Thymus (tissue), 11 donors: ENCODE measurements at regions not wholly inside any gene's neighbourhood (a gene's known extent, or its start where the extent isn't known, plus 50 kb on each side); places are given as distances from the start of the nearest gene placed in this dataset.

Experiments
- DNase-seq, 9 donors: peaks; one replicate each; pipeline ENCODE4 v3.0.0-alpha.2; 2013; ENCODE audit warnings: low spot score in 9 of 9, low read depth in 6 of 9, missing footprints in 1 of 9
- H3K27ac ChIP-seq, 2 donors: one replicate each; pipeline ENCODE4 v1.5.1; 2013; ENCODE audit warnings: control low read depth in 1 of 2, low read depth in 1 of 2, low read length in 1 of 2, mild to moderate bottlenecking in 1 of 2, moderate library complexity in 1 of 2
- H3K27me3 ChIP-seq, 2 donors: one replicate each; pipeline ENCODE4 v1.5.1; 2013; ENCODE audit warnings: low read length in 1 of 2; ENCODE audit not compliant: control insufficient read depth in 2 of 2, insufficient read depth in 1 of 2
- H3K36me3 ChIP-seq, 2 donors: one replicate each; pipeline ENCODE4 v1.5.1; 2013; ENCODE audit warnings: low read length in 1 of 2, mild to moderate bottlenecking in 1 of 2, moderate library complexity in 1 of 2; ENCODE audit not compliant: control insufficient read depth in 2 of 2, insufficient read depth in 2 of 2
- H3K4me1 ChIP-seq, 2 donors: one replicate each; pipeline ENCODE4 v1.5.1; 2013; ENCODE audit warnings: low read length in 2 of 2; ENCODE audit not compliant: control insufficient read depth in 2 of 2, insufficient read depth in 2 of 2
- H3K4me3 ChIP-seq, 2 donors: one replicate each; pipeline ENCODE4 v1.5.1; 2013; ENCODE audit warnings: low read length in 2 of 2, control low read depth in 1 of 2, mild to moderate bottlenecking in 1 of 2
- H3K9me3 ChIP-seq, 2 donors: one replicate each; pipeline ENCODE4 v1.5.1; 2013; ENCODE audit warnings: low read length in 1 of 2, mild to moderate bottlenecking in 1 of 2; ENCODE audit not compliant: control insufficient read depth in 2 of 2, insufficient read depth in 1 of 2
- WGBS: extraction: QIAGEN DNeasy Blood & Tissue Kit; methylation state at CpG from one replicate; pipeline ENCODE4 v1.1.7; 2013; 5-methylcytosine and 5-hydroxymethylcytosine counted together
- donor health status: healthy.

DNA sequence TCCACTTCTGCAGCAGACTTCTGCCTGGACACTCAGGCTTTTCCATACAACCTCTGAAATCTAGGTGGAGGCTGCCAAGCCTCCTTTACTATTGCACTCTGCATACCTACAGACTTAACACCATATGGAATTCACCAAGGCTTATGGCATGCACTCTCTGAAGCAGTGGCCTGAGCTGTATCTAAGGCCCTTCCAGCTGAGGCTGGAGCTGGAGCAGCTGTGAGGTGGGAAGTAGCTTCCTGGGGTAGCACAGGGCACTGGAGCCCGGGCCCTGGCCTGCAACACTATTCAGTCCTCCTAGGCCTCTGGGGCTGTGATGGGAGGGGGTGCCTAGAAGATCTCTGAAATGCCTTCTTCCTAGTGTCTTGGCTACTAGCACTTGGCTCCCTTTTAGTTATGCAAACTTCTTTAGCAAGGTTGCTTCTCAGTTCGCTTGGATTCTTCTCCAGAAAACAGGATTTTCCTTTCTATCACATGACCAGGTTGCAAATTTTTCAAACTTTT lies 186.6 kb upstream of the RORA start:
- Histone ChIP-seq H3K36me3 (no peaks in the 10 kb centered on the region), H3K4me3 (no peak overlapping the region), H3K27ac (no peak overlapping the region), H3K9me3 (no peaks in the 10 kb centered on the region), H3K27me3 (no peaks in the 10 kb centered on the region), H3K4me1 (no peaks in the 10 kb centered on the region)
- DNase-seq = no peak
- WGBS = 88% methylated on average over 2 of the region's 2 CpGs

DNA sequence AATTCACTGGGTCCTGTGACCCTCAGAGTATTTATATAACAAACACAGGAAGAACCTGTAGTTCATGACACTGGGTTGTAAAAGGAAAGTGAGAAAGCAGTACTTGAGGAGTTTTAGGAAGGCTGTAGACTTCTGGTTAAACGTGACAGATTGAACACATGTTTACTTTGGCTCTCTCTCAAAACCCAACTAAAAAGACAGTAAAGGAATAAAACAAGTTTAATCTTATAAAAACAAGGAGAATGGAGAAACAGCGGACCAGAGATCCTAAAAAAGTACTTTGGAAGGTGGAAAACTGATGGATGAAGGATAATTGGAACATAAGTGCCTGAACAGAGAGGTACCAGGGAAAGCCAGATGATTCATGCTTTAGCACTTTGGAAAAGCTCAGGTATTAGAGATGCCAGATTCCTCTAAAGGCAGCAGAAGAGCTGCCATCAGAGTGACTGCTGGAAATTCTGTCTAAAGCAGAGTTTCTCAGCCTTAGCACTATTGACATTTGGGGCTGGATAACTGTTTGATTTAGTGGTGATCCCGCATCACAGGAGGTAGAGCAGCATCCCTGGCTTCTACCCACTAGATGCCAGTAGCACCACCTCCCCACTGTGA lies 182.9 kb upstream of the RORA start:
- 51% methylated on average over 3 of the region's 3 CpGs for WGBS
- H3K4me3 ChIP-seq = no peak overlapping the region

GRCh38 chr15:61410662-61411061 lies 181.6 kb upstream of the RORA start:
- Histone ChIP-seq H3K27me3 (no peaks in the 10 kb centered on the region), H3K4me1 (no peaks in the 10 kb centered on the region), H3K9me3 (no peaks in the 10 kb centered on the region), H3K36me3 (no peaks in the 10 kb centered on the region), H3K27ac (no peak overlapping the region), H3K4me3 (no peak overlapping the region)
- DNase-seq = no peak
- 90% methylated on average over 2 of the region's 2 CpGs for WGBS

More for the DNA sequence above, 182.9 kb upstream of the RORA start:
- Histone ChIP-seq H3K4me1 (no peaks in the 10 kb centered on the region), H3K36me3 (no peaks in the 10 kb centered on the region), H3K27me3 (no peaks in the 10 kb centered on the region), H3K27ac (no peak overlapping the region), H3K9me3 (no peaks in the 10 kb centered on the region)
- DNase-seq = no peak

GRCh38 chr15:61404567-61404966 lies 175.5 kb upstream of the RORA start:
- Histone ChIP-seq H3K4me3 (no peak overlapping the region), H3K27me3 (no peaks in the 10 kb centered on the region), H3K4me1 (no peaks in the 10 kb centered on the region), H3K36me3 (no peaks in the 10 kb centered on the region), H3K9me3 (no peaks in the 10 kb centered on the region), H3K27ac (no peak overlapping the region)
- no peak for DNase-seq
- 89% methylated on average over 2 of the region's 2 CpGs for WGBS

- H3K9me3 ChIP-seq = no peaks in the 10 kb centered on the region
- no peaks in the 10 kb centered on the region for H3K4me1 ChIP-seq
- H3K27me3 ChIP-seq = no peaks in the 10 kb centered on the region
- H3K27ac ChIP-seq = no peak overlapping the region
- no peaks in the 10 kb centered on the region for H3K36me3 ChIP-seq
- DNase-seq = no peak
- 94% methylated on average over 6 of the region's 6 CpGs for WGBS
- H3K4me3 ChIP-seq = no peak overlapping the region
Measured at GRCh38 chr15:61403884-61404283, 174.8 kb upstream of the RORA start.

DNA sequence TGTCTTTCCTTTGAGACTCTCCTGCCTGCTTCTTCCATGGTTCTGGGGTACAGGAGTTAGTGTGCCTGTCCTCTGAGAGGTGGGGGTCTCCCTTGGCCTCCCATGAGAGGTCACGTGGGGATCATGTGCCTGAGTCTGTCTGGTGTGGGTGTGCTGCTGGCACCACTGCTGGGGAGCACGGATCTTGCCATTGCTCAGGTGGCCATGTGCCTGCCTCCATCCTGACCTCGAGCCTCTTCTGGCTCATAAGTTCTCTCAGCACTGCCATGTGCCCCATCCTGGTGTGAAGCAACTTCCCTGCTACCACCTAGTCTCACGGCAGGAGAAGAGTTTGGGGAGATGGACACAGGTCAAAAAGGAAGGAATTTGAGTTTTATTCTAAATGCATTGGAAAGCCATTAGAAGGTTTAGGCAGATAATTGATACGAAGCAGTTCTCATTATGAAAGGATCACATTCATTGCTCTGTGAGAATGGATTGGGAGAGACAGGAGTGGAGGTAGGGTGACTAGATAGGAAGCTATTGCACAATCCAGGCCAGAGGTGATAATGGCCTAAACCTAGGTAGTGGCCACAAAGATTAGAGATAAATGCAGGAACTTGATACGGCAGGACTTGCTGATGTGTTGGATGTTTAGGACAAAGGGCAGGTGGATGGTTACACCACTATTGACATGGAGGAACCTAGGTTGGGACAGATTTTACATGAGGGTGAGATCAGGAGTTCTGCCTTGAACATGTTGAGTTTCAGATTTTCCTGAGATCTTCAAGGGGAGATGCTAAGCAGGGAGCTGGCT lies 173.0 kb upstream of the RORA start:
- H3K4me3 ChIP-seq = no peak overlapping the region
- H3K27ac ChIP-seq = no peak overlapping the region
- no peaks in the 10 kb centered on the region for H3K9me3 ChIP-seq
- H3K36me3 ChIP-seq = no peaks in the 10 kb centered on the region
- no peaks in the 10 kb centered on the region for H3K4me1 ChIP-seq
- DNase-seq = no peak
- no peaks in the 10 kb centered on the region for H3K27me3 ChIP-seq
- WGBS = 88% methylated on average over 6 of the region's 6 CpGs

DNA sequence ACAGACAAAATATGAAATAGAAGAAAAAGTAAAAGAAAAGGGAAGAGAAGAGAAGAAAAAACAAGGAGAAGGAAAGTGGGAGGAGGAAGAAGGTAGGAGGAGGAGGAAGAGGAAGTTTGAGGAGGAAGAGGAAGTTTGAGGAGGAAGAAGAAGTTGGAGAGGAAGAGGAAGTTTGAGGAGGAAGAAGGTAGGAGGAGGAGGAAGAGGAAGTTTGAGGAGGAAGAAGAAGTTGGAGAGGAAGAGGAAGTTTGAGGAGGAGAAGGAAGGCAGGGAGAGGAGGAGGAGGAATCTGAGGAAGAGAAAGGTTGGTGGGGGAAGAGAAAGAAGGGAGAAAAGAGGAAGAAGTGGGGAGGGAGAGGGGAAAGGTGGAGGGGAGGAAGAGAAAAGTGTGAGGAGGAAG lies 169.2 kb upstream of the RORA start:
- H3K4me3 ChIP-seq = no peak overlapping the region
- DNase-seq = no peak
- H3K36me3 ChIP-seq = no peaks in the 10 kb centered on the region
- H3K4me1 ChIP-seq = no peaks in the 10 kb centered on the region
- H3K9me3 ChIP-seq = no peaks in the 10 kb centered on the region
- no peak overlapping the region for H3K27ac ChIP-seq
- H3K27me3 ChIP-seq = no peaks in the 10 kb centered on the region

- no peak for DNase-seq
- H3K9me3 ChIP-seq = no peaks in the 10 kb centered on the region
- no peaks in the 10 kb centered on the region for H3K27me3 ChIP-seq
- no peaks in the 10 kb centered on the region for H3K36me3 ChIP-seq
- no peak overlapping the region for H3K4me3 ChIP-seq
- no peak overlapping the region for H3K27ac ChIP-seq
- no peaks in the 10 kb centered on the region for H3K4me1 ChIP-seq
- 95% methylated on average over 5 of the region's 5 CpGs for WGBS
Measured at GRCh38 chr15:61396235-61396919, 167.3 kb upstream of the RORA start.

GRCh38 chr15:61393949-61394348 lies 164.8 kb upstream of the RORA start:
- no peak overlapping the region for H3K4me3 ChIP-seq
- no peak for DNase-seq
- no peaks in the 10 kb centered on the region for H3K27me3 ChIP-seq
- H3K9me3 ChIP-seq = no peaks in the 10 kb centered on the region
- no peak overlapping the region for H3K27ac ChIP-seq
- WGBS = 88% methylated on average over 3 of the region's 3 CpGs
- no peaks in the 10 kb centered on the region for H3K4me1 ChIP-seq
- no peaks in the 10 kb centered on the region for H3K36me3 ChIP-seq
